Activated CD8-positive, alpha-beta memory T cell treated with anti-CD3 and anti-CD28 coated beads, Interleukin-2, amount 50 U/mL, for 24 hours (primary cell): ENCODE measurements at regions not wholly inside any gene's neighbourhood (a gene's known extent, or its start where the extent isn't known, plus 50 kb on each side); places are given as distances from the start of the nearest gene placed in this dataset.
"Not testable (repeated sequence)": the region's sequence is repeated elsewhere in the genome, so short reads cannot be mapped to it uniquely, and the experiment has no call there.

ENCODE experiments used
- DNase-seq: peaks from one replicate; pipeline ENCODE4 v3.0.0-alpha.2; 2020; ENCODE audit errors: extremely low read depth

GRCh38 chr1:213417225-213417820 is 366.3 kb downstream of the RPS6KC1 start:
- DNase-seq, result no peak

- DNase-seq, result no peak
These were observed 366.8 kb downstream of the RPS6KC1 start for GRCh38 chr1:213417846-213418245.

DNA sequence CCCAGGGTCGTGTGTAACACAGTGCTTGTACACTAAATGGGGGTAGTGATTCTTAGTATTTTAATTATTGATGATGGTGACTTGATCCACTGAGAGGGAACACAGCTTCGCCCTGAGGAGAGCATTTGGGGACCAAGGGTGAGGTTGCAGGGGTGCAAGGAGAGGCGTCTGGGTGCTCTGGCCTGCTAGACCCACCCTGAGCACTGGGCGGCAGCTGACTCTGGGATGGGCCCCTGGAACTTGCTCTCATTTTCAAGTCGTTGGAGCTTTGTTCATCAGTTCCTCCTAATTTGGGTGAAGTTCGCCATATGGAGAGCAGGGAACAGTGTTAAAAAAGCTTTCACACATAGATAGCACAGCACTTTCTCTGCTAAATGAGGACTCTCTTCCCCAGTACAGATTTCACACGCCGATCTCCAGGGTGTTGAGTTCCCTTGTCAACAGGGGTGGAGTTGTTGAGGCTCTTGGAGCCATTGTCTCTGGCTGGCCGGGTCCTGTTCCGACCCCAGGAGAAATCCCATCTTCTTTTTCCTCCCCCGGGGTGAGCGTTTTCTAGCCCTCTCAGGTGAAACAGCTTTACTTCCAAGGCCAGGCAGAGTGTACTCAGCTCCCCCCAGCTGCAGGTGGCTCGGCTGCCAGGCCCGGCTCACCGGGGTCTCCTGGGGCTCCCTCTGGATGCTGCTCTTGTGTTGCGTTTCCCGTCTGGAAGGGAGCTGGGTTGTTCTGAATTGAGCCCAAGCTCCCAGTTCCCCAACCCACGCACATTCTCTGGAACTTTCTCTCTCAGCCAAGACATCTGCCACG is 367.4 kb downstream of the RPS6KC1 start:
- no peak for DNase-seq

GRCh38 chr1:213419401-213420030 is 368.5 kb downstream of the RPS6KC1 start:
- DNase-seq, result no peak

- DNase-seq, result not testable (repeated sequence)
These were observed 370.1 kb downstream of the RPS6KC1 start for GRCh38 chr1:213421178-213421577.

DNA sequence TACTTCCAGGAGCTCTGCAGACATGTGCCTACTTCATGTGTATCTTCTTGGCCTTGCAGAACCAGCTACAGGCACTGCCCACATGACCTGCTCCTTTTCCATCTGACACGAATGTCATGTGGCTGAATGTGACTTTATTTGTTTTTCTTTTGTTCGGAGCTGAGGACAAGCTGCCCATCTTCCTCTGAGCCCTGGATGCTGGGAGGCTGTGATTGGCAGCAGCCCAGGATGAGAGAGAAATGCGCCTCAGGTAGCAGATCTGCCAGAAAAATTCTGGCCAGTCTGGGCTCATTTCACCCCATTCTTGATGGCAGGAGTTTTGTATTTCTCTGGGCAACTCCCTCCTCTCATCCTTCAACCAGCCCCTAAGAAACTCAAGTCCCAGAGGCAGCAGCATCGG is 372.0 kb downstream of the RPS6KC1 start:
- DNase-seq, result no peak

DNA sequence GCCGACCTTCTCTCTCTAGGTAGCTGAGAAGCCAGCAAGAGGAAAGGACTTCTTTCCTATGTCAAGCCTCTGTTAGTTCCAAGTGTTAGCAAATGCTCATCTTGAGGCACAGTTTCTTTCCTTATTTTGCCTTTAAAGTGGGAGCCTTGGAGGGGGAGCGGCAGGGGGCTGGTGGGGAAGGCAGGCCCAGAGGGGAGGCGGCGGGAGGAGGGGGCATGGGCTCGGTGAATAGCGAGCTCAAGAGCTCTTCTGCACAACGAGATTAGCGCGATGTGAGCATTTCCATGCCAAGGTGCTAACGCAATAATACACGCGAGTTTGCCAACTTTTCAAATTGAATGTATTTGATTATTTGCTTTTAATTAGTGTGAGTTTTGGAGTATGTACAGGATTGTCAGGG is 372.6 kb downstream of the RPS6KC1 start:
- no peak for DNase-seq

- DNase-seq, result no peak
These were observed 374.5 kb downstream of the RPS6KC1 start for GRCh38 chr1:213425376-213426030.

DNA sequence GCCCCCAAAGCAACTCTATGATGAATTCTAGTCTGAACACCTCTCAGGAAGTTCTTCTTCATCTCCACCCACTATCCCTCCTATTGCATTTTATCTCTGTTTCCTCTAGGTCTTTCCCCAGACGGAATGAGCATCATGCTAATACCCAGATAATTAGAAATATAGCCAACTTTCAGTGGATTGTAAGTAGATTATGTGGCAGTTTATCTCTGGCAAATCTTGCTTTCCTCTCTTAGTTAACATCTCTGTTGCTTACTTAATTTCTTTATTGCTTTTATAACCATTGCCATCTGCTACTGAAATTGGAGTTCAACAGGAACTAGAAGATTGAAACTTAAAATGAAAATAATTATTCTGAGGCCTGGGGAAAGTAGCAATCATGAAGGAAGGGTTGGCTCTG is 378.6 kb downstream of the RPS6KC1 start:
- DNase-seq, result no peak

DNA sequence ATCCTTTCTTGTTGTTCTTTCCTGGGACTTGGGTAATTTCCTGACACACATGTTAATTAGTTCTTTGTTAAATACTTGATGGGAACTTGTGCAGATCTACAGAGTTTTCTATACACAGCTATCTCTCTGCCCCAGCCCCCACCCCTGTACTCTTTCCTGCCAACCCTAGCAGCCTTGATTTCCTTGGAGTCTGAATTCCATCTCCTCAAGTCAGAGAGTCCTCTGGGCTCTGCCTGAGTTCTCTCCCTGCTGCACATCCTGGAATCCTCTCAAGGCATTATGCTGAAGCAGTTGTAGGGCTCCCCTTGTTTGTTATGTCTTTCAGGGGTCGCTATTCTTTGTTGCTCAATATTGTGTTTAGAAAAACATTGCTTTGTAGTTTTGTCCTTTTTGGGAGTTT is 384.7 kb downstream of the RPS6KC1 start:
- DNase-seq, result no peak

- no peak for DNase-seq
These were observed 387.3 kb downstream of the RPS6KC1 start for GRCh38 chr1:213438339-213438738.

DNA sequence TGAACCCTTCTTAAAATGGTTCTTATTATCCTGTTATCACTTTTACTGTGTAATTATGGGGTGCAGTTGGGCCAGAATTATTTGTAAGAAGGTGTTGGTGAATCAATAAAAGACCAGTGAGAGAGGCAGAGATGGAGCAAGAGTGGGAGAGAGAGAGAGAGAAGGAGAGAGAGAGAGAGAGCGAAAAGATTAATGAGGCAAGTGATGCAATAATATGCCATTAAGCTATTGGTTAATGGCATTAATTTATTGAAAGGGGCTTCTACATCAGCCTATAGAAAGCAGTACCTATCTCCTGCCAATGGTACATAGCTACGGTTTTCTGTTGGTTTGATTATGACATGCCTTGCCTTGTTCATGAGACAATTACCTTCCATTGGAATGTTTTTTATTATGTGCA is 388.7 kb downstream of the RPS6KC1 start:
- no peak for DNase-seq

DNA sequence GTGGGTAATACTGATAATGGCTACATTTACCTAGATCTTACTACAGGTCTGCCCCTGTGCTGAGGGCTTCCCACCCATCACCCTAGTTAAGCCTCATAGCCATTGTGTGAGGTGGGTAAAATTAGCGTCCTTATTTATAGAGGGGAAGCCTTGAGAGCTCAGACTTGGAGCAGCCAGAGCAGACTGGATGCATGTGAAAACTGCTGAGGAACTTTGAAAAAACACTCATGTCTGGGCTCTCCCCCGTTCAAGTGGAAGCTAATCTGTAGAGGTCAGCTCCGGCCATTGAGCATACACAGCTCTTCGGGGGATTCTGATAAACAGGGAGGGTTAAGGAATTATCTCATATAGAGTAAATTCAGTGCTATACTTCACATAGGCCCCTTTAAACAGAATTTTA is 389.7 kb downstream of the RPS6KC1 start:
- no peak for DNase-seq

DNA sequence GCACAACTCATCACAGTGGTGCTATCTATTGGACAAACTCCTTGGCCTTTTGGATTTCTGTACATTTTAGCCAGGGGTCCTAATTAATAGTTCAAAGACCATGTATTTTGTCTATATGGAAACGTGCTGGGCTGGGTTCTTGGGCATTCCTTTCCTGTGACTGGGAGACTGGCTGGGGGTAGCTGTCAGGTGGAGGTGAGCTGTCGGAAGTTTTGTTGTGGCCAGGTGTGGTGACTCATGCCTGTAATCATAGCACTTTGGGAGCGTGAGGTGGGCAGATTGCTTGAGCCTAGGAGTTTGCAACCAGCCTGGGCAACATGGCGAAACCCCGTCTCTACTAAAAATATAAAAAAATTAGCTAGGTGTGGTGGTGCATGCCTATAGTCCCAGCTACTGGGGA is 392.4 kb downstream of the RPS6KC1 start:
- DNase-seq, result no peak

DNA sequence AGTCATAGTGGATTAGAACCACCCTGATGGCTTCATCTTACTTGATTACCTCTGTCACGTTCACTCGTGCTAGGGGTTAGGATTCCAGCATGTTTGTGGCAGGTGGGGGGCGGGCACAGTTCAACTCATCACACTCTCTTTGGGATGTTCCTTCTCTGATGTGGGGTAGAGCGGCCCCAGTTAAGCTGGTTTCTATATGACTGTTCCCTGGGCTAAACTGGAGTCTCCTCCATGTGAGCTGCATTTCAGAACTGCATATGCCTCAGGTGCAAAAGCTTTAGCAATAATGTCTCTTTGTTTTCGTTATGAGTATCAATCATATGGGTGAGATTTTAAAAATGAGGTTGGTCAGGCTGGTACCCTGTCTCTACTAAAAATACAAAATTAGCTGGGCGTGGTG is 393.2 kb downstream of the RPS6KC1 start:
- DNase-seq, result no peak

DNA sequence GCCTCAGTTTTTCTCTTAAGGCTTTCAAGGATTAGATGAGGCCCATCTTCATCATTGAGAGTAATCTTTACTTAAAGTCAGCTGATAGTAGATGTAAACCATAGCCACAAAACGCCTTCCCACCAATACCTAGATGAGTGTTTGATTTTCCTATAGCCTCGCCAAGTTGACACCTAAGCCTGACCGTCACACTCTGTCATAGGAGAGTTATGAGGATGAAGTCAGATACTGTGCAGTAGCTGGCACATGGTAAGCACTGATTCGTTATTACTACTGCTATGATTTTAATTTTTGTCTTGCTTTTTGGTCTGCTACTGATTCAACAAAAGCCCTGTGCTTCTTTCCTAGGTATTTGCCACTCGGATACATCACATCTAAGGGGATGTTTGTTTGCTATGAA is 395.5 kb downstream of the RPS6KC1 start:
- DNase-seq, result no peak

DNA sequence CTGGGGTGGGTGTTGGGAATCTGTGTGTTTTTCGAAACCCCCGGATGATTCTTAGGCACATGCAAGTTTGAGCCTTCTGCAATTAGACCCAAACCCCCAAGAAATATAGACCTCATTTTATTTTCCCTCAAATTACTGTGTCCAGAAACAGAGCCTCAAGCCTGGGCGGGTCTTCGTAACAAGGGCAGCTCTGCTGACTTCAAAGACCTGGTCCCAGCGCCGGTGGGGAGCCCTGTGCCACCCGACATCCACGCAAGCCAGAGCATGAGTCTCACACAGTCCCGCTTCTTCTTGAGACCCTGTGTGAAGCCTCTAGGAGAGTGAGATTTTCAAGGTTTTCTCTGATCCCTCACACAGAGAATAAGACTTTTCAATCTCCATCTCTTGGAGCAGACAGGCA is 397.3 kb downstream of the RPS6KC1 start:
- DNase-seq, result no peak

DNA sequence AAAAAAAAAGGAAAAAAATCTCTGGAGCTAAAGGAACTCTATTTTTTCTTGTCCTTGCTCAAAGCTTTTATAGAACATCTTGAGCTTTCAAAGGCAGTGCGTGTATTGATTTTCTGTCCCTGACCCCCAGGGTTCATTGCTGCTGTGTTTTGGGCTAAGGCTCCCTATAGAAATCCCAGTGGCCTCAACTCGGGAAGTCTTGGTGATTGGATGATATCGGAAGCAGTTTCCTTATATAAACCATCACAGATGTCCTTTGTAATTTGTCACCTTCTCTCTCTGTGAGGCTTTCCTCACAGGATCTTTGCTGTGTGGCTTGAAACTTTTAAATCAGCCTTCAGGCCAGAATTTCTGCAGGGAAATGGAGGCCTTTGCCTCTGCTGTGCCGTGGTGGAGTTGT is 397.7 kb downstream of the RPS6KC1 start:
- DNase-seq, result no peak

DNA sequence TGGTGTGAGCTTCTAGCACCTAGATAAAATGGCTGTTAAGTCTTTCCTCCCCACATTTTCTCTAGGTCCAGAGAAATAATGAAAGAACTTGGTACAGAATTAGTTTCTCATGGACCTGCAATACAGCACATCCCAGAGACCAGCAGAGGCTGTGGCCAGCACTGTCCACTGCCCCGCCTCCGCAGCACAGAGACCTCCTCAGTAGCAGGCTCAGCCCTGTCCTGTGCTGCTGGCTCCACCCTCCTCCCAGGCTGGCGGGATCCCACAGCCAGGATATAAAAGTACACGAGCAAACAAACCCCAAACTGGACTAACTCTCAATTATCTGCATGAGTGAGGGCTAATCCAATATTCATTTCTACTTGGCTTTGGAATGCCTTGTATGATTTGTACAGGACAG is 401.5 kb downstream of the RPS6KC1 start:
- DNase-seq, result no peak

DNA sequence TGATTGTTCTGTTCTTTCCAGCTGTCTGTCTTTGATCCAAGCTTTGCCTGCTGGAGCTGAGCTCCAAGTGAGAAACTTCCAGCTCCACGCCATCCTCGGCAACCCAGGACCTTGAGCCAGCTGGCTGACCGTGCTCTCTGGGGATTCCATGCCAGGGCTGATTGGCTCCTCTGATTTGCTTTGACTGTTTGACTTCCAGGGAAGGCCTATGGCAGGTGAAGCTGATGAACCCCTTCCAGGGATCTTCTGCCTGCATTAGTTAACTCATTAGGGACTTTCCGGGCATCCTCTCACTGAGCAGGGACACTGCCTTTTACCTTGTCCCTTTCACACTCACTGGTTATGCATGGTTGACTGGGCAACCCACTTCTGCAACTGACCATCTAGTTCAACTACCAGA is 406.1 kb downstream of the RPS6KC1 start:
- DNase-seq, result no peak

DNA sequence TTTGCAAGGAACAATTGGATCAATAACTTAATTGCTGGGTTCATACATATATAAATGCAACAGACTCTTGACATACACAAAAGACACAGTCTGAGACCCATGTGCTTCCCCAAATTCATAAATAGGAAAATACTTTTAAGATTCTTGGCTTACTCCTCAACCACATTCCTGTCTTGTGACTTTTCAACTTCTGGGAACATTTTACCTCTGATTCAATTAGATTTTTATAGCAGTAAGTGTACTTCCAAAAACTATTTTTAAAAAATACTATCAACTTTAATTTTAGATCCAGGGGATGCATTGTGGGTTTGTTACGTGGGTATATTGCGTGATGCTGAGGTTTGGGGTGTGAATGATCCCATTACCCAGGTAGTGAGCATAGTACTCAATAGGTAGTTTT is 406.7 kb downstream of the RPS6KC1 start:
- no peak for DNase-seq

DNA sequence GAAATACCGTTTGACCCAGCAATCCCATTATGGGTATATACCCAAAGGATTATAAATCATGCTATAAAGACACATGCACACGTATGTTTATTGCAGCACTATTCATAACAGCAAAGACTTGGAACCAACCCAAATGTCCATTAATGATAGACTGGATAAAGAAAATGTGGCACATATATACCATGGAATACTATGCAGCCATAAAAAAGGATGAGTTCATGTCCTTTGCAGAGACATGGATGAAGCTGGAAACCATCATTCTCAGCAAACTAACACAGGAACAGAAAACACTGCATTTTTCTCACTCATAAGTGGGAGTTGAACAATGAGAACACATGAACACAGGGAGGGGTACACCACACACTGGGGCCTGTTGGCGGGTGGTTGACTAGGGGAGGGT is 411.3 kb downstream of the RPS6KC1 start:
- not testable (repeated sequence) for DNase-seq
